ENCODE measurements at regions not wholly inside any gene's neighbourhood (a gene's known extent, or its start where the extent isn't known, plus 50 kb on each side); places are given as distances from the start of the nearest gene placed in this dataset.

GRCh38 chr6:119543332-119543731 is 193.8 kb upstream of the MAN1A1 start (continued):
- TF ChIP-seq CTCF (IDR thresholded peaks at IDR 0.05) (no peak), RXRA (IDR thresholded peaks at IDR 0.05; ENCODE audit: borderline replicate concordance, low read depth) (no peak), TEAD4 (IDR thresholded peaks at IDR 0.05; ENCODE audit: borderline replicate concordance, insufficient read depth) (no peak), ELF1 (IDR thresholded peaks at IDR 0.05) (no peak), NRF1 (IDR thresholded peaks at IDR 0.05; ENCODE audit: low read depth, low read length) (no peak), ZBTB33 (IDR thresholded peaks at IDR 0.05; ENCODE audit: borderline replicate concordance, low read depth) (no peak)

GRCh38 chr6:119542037-119542436 is 192.5 kb upstream of the MAN1A1 start:
- no peaks in the 10 kb centered on the region for H3K9me3 ChIP-seq
- no peak overlapping the region; the same call in 1 of the 2 replicates for H2AFZ ChIP-seq (ENCODE audit: low read depth)
- ChIA-PET POLR2A (no interaction called here), CTCF (no interaction called here)
- H3K79me2 ChIP-seq (ENCODE audit: insufficient read depth): no peaks in the 10 kb centered on the region
- 86% methylated on average over 1 of the region's 1 CpG for WGBS (ENCODE audit: low lambda C conversion rate)
- H3K36me3 ChIP-seq (replicated peaks in 1 of 2; ENCODE audit: control insufficient read depth in 1 of 2, insufficient read depth in 2 of 2, low read length in 1 of 2): no peaks in the 10 kb centered on the region
- H3K4me1 ChIP-seq (ENCODE audit: control insufficient read depth in 1 of 2, insufficient read depth in 2 of 2, low read depth in 1 of 2, low read length in 1 of 2): peaks cover 4 to 9% of the 10 kb centered on the region in 2 experiments
- H3K4me3 ChIP-seq (ENCODE audit: low read depth in 2 of 2, low read length in 1 of 2): no peak overlapping the region
- peak overlapping the region; percentile 33; the same call in 1 of the 2 replicates for H3K4me2 ChIP-seq
- no peaks in the 10 kb centered on the region for H3K27me3 ChIP-seq (ENCODE audit: insufficient read depth)
- DNase-seq: no peak
- peak overlapping the region; percentile 20; the same call in 1 of the 2 replicates for H3K9ac ChIP-seq
- H3K27ac ChIP-seq (ENCODE audit: low read depth in 2 of 2, low read length in 1 of 2): peak overlapping the region; percentile 87 to 94; a peak in 3 of 4 replicates
- H3F3A ChIP-seq (replicated peaks; ENCODE audit: insufficient read depth): peaks cover 17% of the 10 kb centered on the region
- H4K20me1 ChIP-seq (ENCODE audit: insufficient read depth): no peaks in the 10 kb centered on the region
- TF ChIP-seq RAD21 (IDR thresholded peaks at IDR 0.05; ENCODE audit: low read length) (no peak), CTCF (IDR thresholded peaks at IDR 0.05) (no peak), USF1 (IDR thresholded peaks at IDR 0.05; ENCODE audit: borderline replicate concordance, low read depth) (no peak), FOSL2 (IDR thresholded peaks at IDR 0.05; ENCODE audit: borderline replicate concordance, low read depth) (no peak), GATA2 (CRISPR knock-in tag; IDR thresholded peaks at IDR 0.05) (no peak), MEF2A (IDR thresholded peaks at IDR 0.05; ENCODE audit: borderline replicate concordance, low read depth) (no peak), JUND (IDR thresholded peaks at IDR 0.05) (no peak), TCF12 (IDR thresholded peaks at IDR 0.05) (no peak), TEAD4 (IDR thresholded peaks at IDR 0.05; ENCODE audit: borderline replicate concordance, insufficient read depth) (no peak), RXRA (IDR thresholded peaks at IDR 0.05; ENCODE audit: borderline replicate concordance, low read depth) (no peak), ZBTB33 (IDR thresholded peaks at IDR 0.05; ENCODE audit: borderline replicate concordance, low read depth) (no peak), REST (IDR thresholded peaks at IDR 0.05; ENCODE audit: low read depth, low read length) (no peak), RFX5 (IDR thresholded peaks at IDR 0.05; ENCODE audit: low read length) (no peak), IRF3 (IDR thresholded peaks at IDR 0.05; ENCODE audit: low read depth, low read length) (no peak), ELF1 (IDR thresholded peaks at IDR 0.05) (no peak), NFIC (IDR thresholded peaks at IDR 0.05; ENCODE audit: borderline replicate concordance) (no peak)
- no peaks in the 10 kb centered on the region for H3K9me2 ChIP-seq
